HepG2 (cell line): ENCODE measurements at regions not wholly inside any gene's neighbourhood (a gene's known extent, or its start where the extent isn't known, plus 50 kb on each side); places are given as distances from the start of the nearest gene placed in this dataset.

Experiments
- ATAC-seq: fragments of 200-7000 bp; cut with Tn5 transposase; 3 replicates; pipeline ENCODE4 v1.9.1; 2020; ENCODE audit warnings: mild to moderate bottlenecking, moderate library complexity
- BruUV-seq: library from RNA; stranded (reverse); fragments of 400-500 nt; replicated peaks from 2 replicates; lab custom pipeline; 2021; lab: Mats Ljungman, UMichigan
- CTCF ChIA-PET: fragments of 300-600 bp; formaldehyde crosslinking; extraction: SDS; loops from one replicate; lab custom pipeline; 2021; ENCODE audit warnings: low total read pairs, inconsistent platforms, low intra/inter-chr PET ratio; lab: Yijun Ruan, JAX
- POLR2A ChIA-PET: fragments of 350-600 bp; sonication (Branson Sonifier 250); formaldehyde crosslinking; loops from one replicate; lab custom pipeline; 2020; ENCODE audit warnings: antibody characterized with exemption, inconsistent platforms; lab: Yijun Ruan, JAX
- DNase-seq: peaks from one replicate; pipeline ENCODE4 v3.0.0-alpha.2; 2015; ENCODE audit warnings: low spot score
- FAIRE-seq: peaks from 3 replicates; lab custom pipeline; 2011; peaks lifted over from hg19 to GRCh38; lab: Jason Lieb, UNC
- H2AFZ ChIP-seq: one replicate; pipeline ENCODE4 v1.6.1; 2011; ENCODE audit warnings: low read length, inconsistent platforms
- H3K27ac ChIP-seq: fragments of 300-600 bp; 3 replicates; pipeline ENCODE4 v1.8.0; 2011; ENCODE audit warnings: mixed run types, mild to moderate bottlenecking, mixed read lengths, low read length, inconsistent platforms; ENCODE audit not compliant: insufficient read depth; ENCODE audit errors: extremely low read length
- H3K27me3 ChIP-seq, 2 experiments: fragments of 200-600 bp in 1 of 2; 2 replicates in 1 of 2; 3 replicates in 1 of 2; pipeline versions ENCODE4 v1.6.0 to v1.8.0; 2011; ENCODE audit warnings: low read length in 2 of 2, mild to moderate bottlenecking in 2 of 2, moderate library complexity in 2 of 2, inconsistent platforms in 1 of 2; ENCODE audit not compliant: insufficient read depth in 2 of 2, control insufficient read depth in 1 of 2
- H3K36me3 ChIP-seq, 2 experiments: fragments of 200-600 bp in 1 of 2; replicated peaks in 1 of 2; 2 replicates in 1 of 2; 3 replicates in 1 of 2; pipeline versions ENCODE4 v1.5.1 to v1.8.0; 2011; ENCODE audit warnings: low read length in 2 of 2, inconsistent platforms in 1 of 2; ENCODE audit not compliant: insufficient read depth in 2 of 2, control insufficient read depth in 1 of 2
- H3K4me1 ChIP-seq: 2 replicates; pipeline ENCODE4 v1.5.1; 2012; ENCODE audit warnings: low read length, inconsistent platforms; ENCODE audit not compliant: insufficient read depth
- H3K4me2 ChIP-seq: 2 replicates; pipeline ENCODE4 v1.6.0; 2011; ENCODE audit warnings: low read depth, low read length, inconsistent platforms
- H3K4me3 ChIP-seq, 3 experiments: fragments of 200-600 bp in 1 of 3; sonication (generic), shearing (Covaris generic) in 1 of 3; replicated peaks in 1 of 3; 2 replicates each; pipeline ENCODE4 v1.5.1; 2011 to 2016; ENCODE audit warnings: low read length in 3 of 3, inconsistent platforms in 2 of 3, low read depth in 2 of 3, mild to moderate bottlenecking in 2 of 3, control low read depth in 1 of 3, mixed read lengths in 1 of 3; ENCODE audit not compliant: insufficient read depth in 1 of 3
- H3K79me2 ChIP-seq: one replicate; pipeline ENCODE4 v1.6.1; 2011; ENCODE audit warnings: low read length, inconsistent platforms; ENCODE audit not compliant: insufficient read depth
- H3K9ac ChIP-seq: 2 replicates; pipeline ENCODE4 v1.6.0; 2011; ENCODE audit warnings: mild to moderate bottlenecking, low read depth, low read length, inconsistent platforms; ENCODE audit not compliant: insufficient read depth
- H3K9me3 ChIP-seq: 2 replicates; pipeline ENCODE4 v1.5.1; 2012; ENCODE audit warnings: mild to moderate bottlenecking, low read length
- H4K20me1 ChIP-seq: 2 replicates; pipeline ENCODE4 v1.6.0; 2011; ENCODE audit warnings: inconsistent platforms, mild to moderate bottlenecking, low read length, moderate library complexity; ENCODE audit not compliant: insufficient read depth
- ATRX ChIP-seq: sonication (generic); formaldehyde crosslinking; IDR thresholded peaks from 2 replicates; pipeline ENCODE4 v1.4.0; 2020; ENCODE audit warnings: missing genetic modification reagents, borderline replicate concordance
- MIER2 ChIP-seq: IDR thresholded peaks from 2 replicates; pipeline ENCODE4 v1.6.1; 2016; ENCODE audit warnings: missing biosample characterization, missing genetic modification reagents
- PCBP1 ChIP-seq: fragments of 200-400 bp; formaldehyde crosslinking; IDR thresholded peaks from 2 replicates; pipeline ENCODE4 v1.6.1; 2017; ENCODE audit warnings: mild to moderate bottlenecking, low read depth, low read length, borderline replicate concordance
- SIX1 ChIP-seq: sonication (generic); formaldehyde crosslinking; IDR thresholded peaks from 2 replicates; pipeline ENCODE4 v1.4.0; 2020; ENCODE audit warnings: missing genetic modification reagents, borderline replicate concordance
- WIZ ChIP-seq: sonication (generic); formaldehyde crosslinking; IDR thresholded peaks from 2 replicates; pipeline ENCODE4 v1.5.1; 2020; ENCODE audit warnings: mild to moderate bottlenecking, missing genetic modification reagents
- ZFX ChIP-seq: sonication (generic); formaldehyde crosslinking; IDR thresholded peaks from 2 replicates; pipeline ENCODE4 v1.4.0; 2020; ENCODE audit warnings: mild to moderate bottlenecking, low read depth, missing genetic modification reagents, moderate library complexity
- ZNF710 ChIP-seq: sonication (generic); formaldehyde crosslinking; IDR thresholded peaks from 2 replicates; pipeline ENCODE4 v1.5.0; 2020; ENCODE audit warnings: mild to moderate bottlenecking, missing genetic modification reagents, borderline replicate concordance
- ZNF891 ChIP-seq: sonication (generic); formaldehyde crosslinking; IDR thresholded peaks from 2 replicates; pipeline ENCODE4 v1.5.0; 2020; ENCODE audit warnings: mild to moderate bottlenecking, missing genetic modification reagents
- WGBS: methylation state at CpG from one replicate; pipeline ENCODE4 v1.1.6; 2017; ENCODE audit warnings: low lambda C conversion rate; 5-methylcytosine and 5-hydroxymethylcytosine counted together
- in situ Hi-C: cut with HindIII; loops from 2 replicates; pipeline ENCODE4 v1.10.0; 2017; ENCODE audit warnings: low pct_unique_long_range_greater_than_20kb; ENCODE audit not compliant: extremely low pct_ligation_motif_present
- intact Hi-C: fragments of 100-400 bp; cut with micrococcal nuclease; formaldehyde crosslinking; loops from one replicate; pipeline ENCODE4 v1.10.0; 2022; ENCODE audit not compliant: unreplicated experiment
- TF ChIP-seq, protein P1 (sequence below): sonication (generic); formaldehyde crosslinking; IDR thresholded peaks from 2 replicates; pipeline ENCODE4 v1.5.0; 2020; ENCODE audit warnings: mild to moderate bottlenecking, missing genetic modification reagents, moderate library complexity

DNA sequence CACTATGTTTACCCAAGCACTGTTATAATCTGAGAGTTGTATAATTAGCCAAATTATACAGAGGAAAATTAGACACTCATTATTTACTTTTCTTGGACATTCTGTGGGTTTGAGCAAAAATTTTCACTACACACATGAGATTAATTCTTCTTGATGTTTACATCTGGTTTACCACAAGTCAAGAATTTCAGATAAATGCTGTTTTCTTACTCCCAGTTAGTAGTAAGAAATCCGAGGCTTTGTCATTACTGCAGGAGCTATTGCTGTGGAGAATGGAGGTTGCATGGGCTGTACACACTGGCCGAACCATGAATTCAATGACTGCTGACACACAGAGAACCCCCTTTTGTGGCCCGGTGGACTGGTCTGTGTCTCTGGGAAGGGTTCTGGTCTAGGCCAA is 207.7 kb upstream of the CFAP20DC start:
- CTCF ChIA-PET, result no interaction called here
- no peaks in the 10 kb centered on the region for H3K4me1 ChIP-seq
- H2AFZ ChIP-seq, result no peak overlapping the region
- TF ChIP-seq ZNF891 (CRISPR knock-in tag) (no peak), ZNF710 (no peak), PCBP1 (no peak), ZFX (no peak), WIZ (CRISPR knock-in tag) (no peak), ATRX (CRISPR knock-in tag) (no peak), SIX1 (no peak), MIER2 (no peak)
- TF ChIP-seq, protein P1, sequence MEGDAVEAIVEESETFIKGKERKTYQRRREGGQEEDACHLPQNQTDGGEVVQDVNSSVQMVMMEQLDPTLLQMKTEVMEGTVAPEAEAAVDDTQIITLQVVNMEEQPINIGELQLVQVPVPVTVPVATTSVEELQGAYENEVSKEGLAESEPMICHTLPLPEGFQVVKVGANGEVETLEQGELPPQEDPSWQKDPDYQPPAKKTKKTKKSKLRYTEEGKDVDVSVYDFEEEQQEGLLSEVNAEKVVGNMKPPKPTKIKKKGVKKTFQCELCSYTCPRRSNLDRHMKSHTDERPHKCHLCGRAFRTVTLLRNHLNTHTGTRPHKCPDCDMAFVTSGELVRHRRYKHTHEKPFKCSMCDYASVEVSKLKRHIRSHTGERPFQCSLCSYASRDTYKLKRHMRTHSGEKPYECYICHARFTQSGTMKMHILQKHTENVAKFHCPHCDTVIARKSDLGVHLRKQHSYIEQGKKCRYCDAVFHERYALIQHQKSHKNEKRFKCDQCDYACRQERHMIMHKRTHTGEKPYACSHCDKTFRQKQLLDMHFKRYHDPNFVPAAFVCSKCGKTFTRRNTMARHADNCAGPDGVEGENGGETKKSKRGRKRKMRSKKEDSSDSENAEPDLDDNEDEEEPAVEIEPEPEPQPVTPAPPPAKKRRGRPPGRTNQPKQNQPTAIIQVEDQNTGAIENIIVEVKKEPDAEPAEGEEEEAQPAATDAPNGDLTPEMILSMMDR, result no peak
- in situ Hi-C loops (no loop called here), intact Hi-C loops (no loop called here)
- no peak overlapping the region for H3K4me2 ChIP-seq
- POLR2A ChIA-PET, result no interaction called here
- BruUV-seq, result no TSS peak
- H3K27me3 ChIP-seq, result peaks cover 0 to 3% of the 10 kb centered on the region in 2 experiments; a peak in 1 of 5 replicates
- no peaks in the 10 kb centered on the region for H3K9me3 ChIP-seq
- H3K79me2 ChIP-seq, result no peaks in the 10 kb centered on the region
- 23% methylated on average over 3 of the region's 3 CpGs for WGBS
- ATAC-seq (no peak), DNase-seq (no peak), FAIRE-seq (no peak)
- no peak overlapping the region for H3K27ac ChIP-seq
- no peaks in the 10 kb centered on the region for H3K36me3 ChIP-seq
- H4K20me1 ChIP-seq, result no peaks in the 10 kb centered on the region
- H3K9ac ChIP-seq, result no peak overlapping the region
- no peak overlapping the region for H3K4me3 ChIP-seq
